Aorta (tissue), 5 donors: ENCODE measurements at regions not wholly inside any gene's neighbourhood (a gene's known extent, or its start where the extent isn't known, plus 50 kb on each side); places are given as distances from the start of the nearest gene placed in this dataset.

Source experiments
- ATAC-seq: fragments of 200-7000 bp; cut with Tn5 transposase; one replicate; pipeline ENCODE4 v1.9.1; 2022; ENCODE audit warnings: moderate library complexity; ENCODE audit not compliant: low FRiP score
- DNase-seq, 2 donors: peaks; one replicate each; pipeline ENCODE4 v3.0.0-alpha.2; 2020
- H3K27ac ChIP-seq, 2 donors: one replicate each; pipeline ENCODE4 v1.5.1; 2013; ENCODE audit warnings: low read length in 2 of 2, mild to moderate bottlenecking in 2 of 2, moderate library complexity in 2 of 2, control low read depth in 1 of 2, inconsistent platforms in 1 of 2, low read depth in 1 of 2
- H3K27me3 ChIP-seq, 2 donors: one replicate each; pipeline ENCODE4 v1.6.1; 2013; ENCODE audit warnings: control low read depth in 1 of 2, low read length in 1 of 2, mild to moderate bottlenecking in 1 of 2, moderate library complexity in 1 of 2; ENCODE audit not compliant: insufficient read depth in 2 of 2, control insufficient read depth in 1 of 2
- H3K36me3 ChIP-seq, 2 donors: one replicate each; pipeline ENCODE4 v1.6.1; 2013; ENCODE audit warnings: control low read depth in 1 of 2, low read length in 1 of 2, mild to moderate bottlenecking in 1 of 2; ENCODE audit not compliant: insufficient read depth in 2 of 2, control insufficient read depth in 1 of 2
- H3K4me1 ChIP-seq, 2 donors: one replicate each; pipeline ENCODE4 v1.6.1; 2013; ENCODE audit warnings: low read length in 2 of 2, control low read depth in 1 of 2, mild to moderate bottlenecking in 1 of 2, moderate library complexity in 1 of 2; ENCODE audit not compliant: insufficient read depth in 2 of 2, control insufficient read depth in 1 of 2
- H3K4me3 ChIP-seq, 2 donors: one replicate each; pipeline ENCODE4 v1.5.1; 2013; ENCODE audit warnings: low read length in 2 of 2, control low read depth in 1 of 2, mild to moderate bottlenecking in 1 of 2
- H3K9me3 ChIP-seq: one replicate; pipeline ENCODE4 v1.6.1; 2013; ENCODE audit warnings: mild to moderate bottlenecking, low read length; ENCODE audit not compliant: control insufficient read depth
- WGBS, 2 donors: extraction: QIAGEN DNeasy Blood & Tissue Kit; methylation state at CpG; one replicate each; pipeline ENCODE4 v1.1.7; 2013; 5-methylcytosine and 5-hydroxymethylcytosine counted together
- intact Hi-C, 2 donors: fragments of 100-400 bp; cut with DNase I; formaldehyde crosslinking; loops; one replicate each; pipeline versions ENCODE4 v1.14.2 to v1.15.0; 2022
- donor health status: healthy with polysubstance abuse.
- donor health status: Bipolar disorder and iron deficiency.
- donor health status: DM: no; HTN: no; CAD: no.
- donor health status: DM: no; HTN: no; CAD: no.
- donor health status: DM: yes; HTN: yes; CAD: no.

DNA sequence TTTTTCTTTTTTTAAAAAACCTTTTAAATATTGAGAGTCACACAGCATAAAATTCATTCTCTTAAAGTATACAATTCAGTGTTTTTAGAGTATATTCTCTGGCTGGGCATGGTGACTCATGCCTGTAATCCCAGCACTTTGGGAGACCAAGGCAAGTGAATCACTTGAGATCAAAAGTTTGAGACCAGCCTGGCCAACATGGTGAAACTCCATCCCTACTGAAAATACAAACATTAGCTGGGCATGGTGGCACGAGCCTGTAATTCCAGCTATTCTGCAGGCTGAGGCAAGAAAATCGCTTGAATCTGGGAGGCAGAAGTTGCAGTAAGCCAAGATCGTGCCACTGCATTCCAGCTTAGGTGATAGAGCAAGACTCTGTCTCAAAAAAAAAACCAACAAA, 68.4 kb upstream of the BCAT1 start:
- intact Hi-C loops: no loop called here
- Histone ChIP-seq H3K4me3 (no peak overlapping the region), H3K36me3 (no peaks in the 10 kb centered on the region), H3K27me3 (no peaks in the 10 kb centered on the region), H3K27ac (no peak overlapping the region), H3K9me3 (peaks cover 5% of the 10 kb centered on the region), H3K4me1 (no peaks in the 10 kb centered on the region)
- ATAC-seq (no peak), DNase-seq (no peak)
- 75 to 77% methylated on average over 3 of the region's 3 CpGs for WGBS, 2 donors

DNA sequence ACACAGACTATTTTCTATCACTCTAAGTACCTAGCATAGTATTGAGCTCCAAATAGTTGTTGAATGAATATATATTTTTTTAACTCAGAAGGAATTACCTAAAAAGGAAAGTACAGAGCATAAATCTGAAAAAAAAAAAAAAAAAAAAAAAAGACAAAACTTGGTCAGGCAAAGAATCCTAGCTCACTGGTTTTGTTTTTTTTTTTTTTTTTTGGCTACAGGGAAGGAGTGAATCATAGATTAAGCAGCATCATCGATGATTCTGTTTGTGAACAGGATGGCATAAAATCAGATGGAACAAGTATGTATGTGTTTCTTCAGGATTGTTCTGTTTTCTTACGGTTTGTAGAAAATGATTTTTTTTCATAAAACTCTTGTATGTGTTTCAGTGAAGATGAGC, 66.1 kb upstream of the BCAT1 start:
- no peaks in the 10 kb centered on the region for H3K36me3 ChIP-seq
- peaks cover 5% of the 10 kb centered on the region for H3K9me3 ChIP-seq
- ATAC-seq (no peak), DNase-seq (no peak)
- no peaks in the 10 kb centered on the region for H3K4me1 ChIP-seq
- H3K27ac ChIP-seq: no peak overlapping the region
- no peaks in the 10 kb centered on the region for H3K27me3 ChIP-seq
- WGBS, 2 donors: 59 to 73% methylated on average over 2 of the region's 2 CpGs
- intact Hi-C loops: no loop called here
- no peak overlapping the region for H3K4me3 ChIP-seq

DNA sequence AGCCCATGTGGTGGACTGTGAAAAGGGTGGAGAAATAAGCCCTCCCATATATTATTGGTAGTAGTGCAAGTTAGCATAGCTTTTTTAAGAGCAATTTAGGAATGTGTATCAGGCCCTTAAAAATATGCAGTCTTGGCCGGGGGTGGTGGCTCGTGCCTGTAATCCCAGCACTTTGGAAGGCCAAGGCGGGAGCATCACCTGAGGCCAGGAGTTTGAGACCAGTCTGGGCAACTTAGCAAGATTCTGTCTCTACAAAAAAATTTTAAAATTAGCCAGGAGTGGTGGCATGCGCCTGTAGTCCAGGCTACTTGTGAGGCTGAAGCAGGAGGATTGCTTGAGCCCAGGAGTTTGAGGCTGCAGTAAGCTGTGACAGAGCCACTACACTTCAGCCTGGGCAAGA, 64.2 kb upstream of the BCAT1 start:
- WGBS, 2 donors: 60 to 73% methylated on average over 4 of the region's 4 CpGs

DNA sequence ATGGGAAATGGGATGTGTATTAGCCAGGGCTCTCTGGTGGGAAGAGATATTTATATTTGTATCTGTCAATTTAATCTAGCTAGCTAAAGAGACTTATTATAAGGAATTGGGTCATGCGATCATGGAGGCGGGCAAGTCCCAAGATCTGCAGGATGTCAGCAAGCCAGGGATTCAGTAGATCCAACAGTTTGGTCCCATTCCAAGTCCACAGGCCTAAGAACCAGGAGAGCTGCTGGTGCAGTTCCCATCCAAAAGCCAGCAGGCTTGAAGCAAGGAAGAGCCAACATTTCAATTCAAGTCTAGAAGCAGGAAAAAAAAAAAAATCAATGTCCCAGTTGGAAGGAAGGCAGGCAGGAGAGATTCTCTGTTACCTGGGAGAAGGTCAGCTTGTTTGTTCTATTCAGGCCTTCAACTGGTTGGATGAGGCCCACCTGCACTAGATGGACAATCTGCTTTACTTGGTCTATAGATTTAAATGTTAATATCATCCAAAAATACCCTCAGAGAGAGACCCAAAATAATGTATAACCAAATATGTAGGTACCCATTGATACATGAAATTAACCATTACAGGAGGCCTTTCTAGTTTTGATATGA, 60.7 kb upstream of the BCAT1 start:
- DNase-seq (no peak), ATAC-seq (no peak)
- H3K36me3 ChIP-seq: no peaks in the 10 kb centered on the region
- 90 to 93% methylated on average over 2 of the region's 2 CpGs for WGBS, 2 donors
- H3K4me1 ChIP-seq: no peaks in the 10 kb centered on the region
- H3K4me3 ChIP-seq: no peak overlapping the region
- H3K9me3 ChIP-seq: no peaks in the 10 kb centered on the region
- H3K27me3 ChIP-seq: no peaks in the 10 kb centered on the region
- H3K27ac ChIP-seq: no peak overlapping the region
- intact Hi-C loops: no loop called here

More for the DNA sequence above, 64.2 kb upstream of the BCAT1 start:
- intact Hi-C loops: no loop called here
- no peak for DNase-seq
- Histone ChIP-seq H3K4me3 (no peak overlapping the region), H3K9me3 (no peaks in the 10 kb centered on the region), H3K4me1 (no peaks in the 10 kb centered on the region), H3K27me3 (no peaks in the 10 kb centered on the region), H3K36me3 (no peaks in the 10 kb centered on the region), H3K27ac (no peak overlapping the region)
- ATAC-seq: no peak

DNA sequence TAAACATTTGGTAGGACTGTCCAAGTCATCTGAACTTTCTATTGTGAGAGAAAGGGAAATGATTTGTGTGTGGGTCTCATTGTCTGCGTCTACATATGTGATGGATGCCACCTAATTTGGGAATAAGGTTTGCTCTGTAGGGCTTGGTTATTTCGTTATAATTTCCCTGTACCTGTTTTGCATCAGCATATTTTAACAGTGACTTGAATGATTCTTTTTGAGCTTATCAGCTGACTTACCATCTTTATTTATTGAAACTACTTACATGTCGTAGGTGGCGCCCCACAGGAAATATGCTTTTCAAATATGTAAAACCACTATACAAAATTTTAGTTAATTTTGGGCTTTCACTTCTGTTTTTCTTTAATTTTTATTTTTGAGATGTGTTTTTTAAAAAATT, 56.5 kb upstream of the BCAT1 start:
- DNase-seq (no peak), ATAC-seq (no peak)
- H3K27me3 ChIP-seq: no peaks in the 10 kb centered on the region
- H3K4me1 ChIP-seq: no peaks in the 10 kb centered on the region
- 89 to 93% methylated on average over 4 of the region's 4 CpGs for WGBS, 2 donors
- no peaks in the 10 kb centered on the region for H3K9me3 ChIP-seq
- intact Hi-C loops: no loop called here
- no peak overlapping the region for H3K27ac ChIP-seq
- H3K4me3 ChIP-seq: no peak overlapping the region
- no peaks in the 10 kb centered on the region for H3K36me3 ChIP-seq

DNA sequence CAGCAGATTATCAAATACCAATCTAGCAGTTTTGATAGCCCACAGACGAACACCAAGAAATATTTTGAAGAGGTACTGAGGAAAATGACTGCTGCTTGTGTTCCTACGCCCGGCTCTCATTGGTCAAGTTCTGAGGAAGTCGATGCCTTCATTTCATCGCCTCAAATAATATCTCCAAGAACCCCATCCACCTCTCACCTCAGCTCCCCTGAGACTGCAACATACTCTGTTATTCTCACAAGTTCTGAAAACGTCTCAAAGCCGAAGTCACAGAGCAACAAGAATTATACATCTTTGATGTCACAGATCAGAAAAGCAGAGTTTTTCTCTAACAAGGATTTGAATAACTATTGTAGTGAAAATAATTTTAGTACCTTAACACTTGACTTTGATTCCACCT, 55.5 kb upstream of the BCAT1 start:
- Histone ChIP-seq H3K4me3 (no peak overlapping the region), H3K4me1 (no peaks in the 10 kb centered on the region), H3K9me3 (no peaks in the 10 kb centered on the region), H3K27me3 (no peaks in the 10 kb centered on the region), H3K27ac (no peak overlapping the region), H3K36me3 (no peaks in the 10 kb centered on the region)
- intact Hi-C loops: no loop called here
- ATAC-seq: no peak
- WGBS, 2 donors: 82 to 90% methylated on average over 7 of the region's 7 CpGs
- no peak for DNase-seq

DNA sequence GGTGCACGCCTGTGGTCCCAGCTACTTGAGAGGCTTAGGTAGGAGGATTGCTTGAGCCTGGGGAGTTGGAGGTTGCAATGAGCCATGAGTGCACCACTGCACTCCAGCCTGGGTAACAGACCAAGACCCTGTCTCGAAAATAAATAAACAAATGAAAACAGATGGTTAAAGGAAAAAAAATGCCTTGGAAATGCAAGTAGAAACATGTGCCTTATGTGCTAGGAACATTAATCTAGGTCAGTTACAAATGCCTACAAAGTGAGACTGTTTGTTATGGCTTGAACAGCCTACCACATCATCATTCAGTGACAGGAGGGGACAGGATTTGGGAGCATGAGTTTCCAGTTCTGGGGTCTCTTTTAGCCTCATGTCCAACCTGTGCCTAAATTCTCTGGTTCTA, 52.4 kb upstream of the BCAT1 start:
- Histone ChIP-seq H3K27ac (no peak overlapping the region), H3K9me3 (no peaks in the 10 kb centered on the region), H3K4me3 (no peak overlapping the region), H3K27me3 (no peaks in the 10 kb centered on the region), H3K36me3 (no peaks in the 10 kb centered on the region), H3K4me1 (no peaks in the 10 kb centered on the region)
- WGBS, 2 donors: 46 to 54% methylated on average over 2 of the region's 2 CpGs
- intact Hi-C loops: no loop called here
- DNase-seq: no peak
- no peak for ATAC-seq
